ENCODE measurements at regions not wholly inside any gene's neighbourhood (a gene's known extent, or its start where the extent isn't known, plus 50 kb on each side); places are given as distances from the start of the nearest gene placed in this dataset.

DNA sequence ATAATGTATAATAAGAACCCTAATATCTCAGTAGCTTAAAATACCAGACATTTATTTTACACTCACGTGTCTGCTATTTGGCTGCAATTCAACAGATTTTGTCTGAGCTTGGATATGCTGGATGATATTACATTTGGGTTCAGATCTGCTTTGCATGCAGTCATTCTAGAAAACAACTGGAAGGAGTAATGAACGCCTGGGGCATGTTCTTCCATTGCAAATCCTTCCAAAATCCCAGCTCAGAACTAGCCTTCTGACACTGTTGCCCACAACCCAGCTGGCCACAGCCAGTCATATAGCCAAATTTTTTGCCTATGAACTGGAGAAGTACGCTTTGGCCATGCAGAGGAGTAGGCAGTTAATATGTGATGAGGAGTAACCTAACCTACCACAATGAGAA is 597.8 kb upstream of the VRK2 start (continued):
- TF ChIP-seq GATA2 (CRISPR knock-in tag; IDR thresholded peaks at IDR 0.05) = no peak

DNA sequence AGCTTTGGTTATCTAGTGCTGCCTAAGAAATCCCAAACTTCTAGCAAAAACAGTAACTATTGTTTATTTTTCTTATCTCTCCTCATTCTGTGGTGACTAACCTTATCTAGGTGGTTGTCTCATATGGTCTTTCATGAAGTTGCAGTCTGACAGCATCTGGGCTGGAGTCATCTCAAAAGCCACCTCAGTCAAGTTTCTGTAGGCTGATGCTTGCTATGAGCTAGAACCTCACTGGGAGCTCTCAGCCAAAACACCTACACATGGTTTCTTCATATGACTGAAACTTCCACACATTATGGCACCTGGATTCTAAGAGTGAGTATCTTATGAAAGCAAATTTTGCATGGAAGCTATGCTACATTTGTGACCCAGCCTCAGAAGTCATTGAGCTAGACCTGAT is 596.4 kb upstream of the VRK2 start:
- ChIA-PET POLR2A (no interaction called here), CTCF (no interaction called here)
- Histone ChIP-seq H3K27me3 (ENCODE audit: insufficient read depth) (no peaks in the 10 kb centered on the region), H3K27ac (ENCODE audit: low read depth in 2 of 2, low read length in 1 of 2) (no peak overlapping the region), H3K9me2 (no peaks in the 10 kb centered on the region), H3K4me1 (ENCODE audit: control insufficient read depth in 1 of 2, insufficient read depth in 2 of 2, low read depth in 1 of 2, low read length in 1 of 2) (peaks cover 1 to 2% of the 10 kb centered on the region in 2 experiments; a peak in 3 of 4 replicates), H3K4me3 (ENCODE audit: low read depth in 2 of 2, low read length in 1 of 2) (no peak overlapping the region), H3K4me2 (no peak overlapping the region), H2AFZ (ENCODE audit: low read depth) (no peak overlapping the region), H3K79me2 (ENCODE audit: insufficient read depth) (no peaks in the 10 kb centered on the region), H3F3A (replicated peaks; ENCODE audit: insufficient read depth) (peaks cover 8% of the 10 kb centered on the region), H3K9ac (no peak overlapping the region), H4K20me1 (ENCODE audit: insufficient read depth) (no peaks in the 10 kb centered on the region), H3K9me3 (no peaks in the 10 kb centered on the region), H3K36me3 (replicated peaks in 1 of 2; ENCODE audit: control insufficient read depth in 1 of 2, insufficient read depth in 2 of 2, low read length in 1 of 2) (no peaks in the 10 kb centered on the region)
- TF ChIP-seq EZH2phosphoT487 (IDR thresholded peaks at IDR 0.05; ENCODE audit: borderline replicate concordance, low read depth) (no peak), ELF1 (IDR thresholded peaks at IDR 0.05) (no peak), MEF2A (IDR thresholded peaks at IDR 0.05; ENCODE audit: borderline replicate concordance, low read depth) (no peak), GATA2 (CRISPR knock-in tag; IDR thresholded peaks at IDR 0.05) (no peak), GABPA (IDR thresholded peaks at IDR 0.05; ENCODE audit: low read depth) (no peak), FOXJ3 (CRISPR knock-in tag; IDR thresholded peaks at IDR 0.05) (no peak)
- no peak for DNase-seq

DNA sequence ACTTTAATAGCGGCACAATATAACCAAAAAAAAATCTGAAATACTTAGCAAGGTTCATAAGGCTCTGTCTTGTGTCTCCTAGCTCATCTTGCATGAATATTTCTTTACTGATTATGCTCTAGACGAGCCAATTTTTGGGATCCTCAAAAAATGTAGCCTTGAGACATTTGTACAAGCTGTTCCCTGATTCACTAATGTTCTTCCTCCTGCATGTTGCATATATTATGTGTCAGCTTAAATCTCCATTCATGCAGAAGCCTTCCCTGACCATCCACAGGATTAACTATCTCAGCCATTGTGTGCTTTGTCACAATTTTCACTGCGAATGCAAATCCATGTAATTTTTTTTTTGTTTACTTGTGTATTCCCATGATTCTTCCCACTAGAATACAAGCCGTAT is 594.0 kb upstream of the VRK2 start:
- 30% methylated on average over 4 of the region's 4 CpGs for WGBS (ENCODE audit: low lambda C conversion rate)
- ChIA-PET CTCF (interaction anchor here (0.6 kb wide), 1 partner anchor 436 kb away, joined by 4 read pairs; no protein-coding TSS in a partner anchor), POLR2A (no interaction called here)
- Histone ChIP-seq H3K9ac (no peak overlapping the region), H2AFZ (ENCODE audit: low read depth) (peak overlapping the region; percentile 12; the same call in 1 of the 2 replicates), H3K9me3 (no peaks in the 10 kb centered on the region), H3K4me1 (ENCODE audit: control insufficient read depth in 1 of 2, insufficient read depth in 2 of 2, low read depth in 1 of 2, low read length in 1 of 2) (peaks cover 0 to 2% of the 10 kb centered on the region in 2 experiments; a peak in 1 of 4 replicates), H3K27ac (ENCODE audit: low read depth in 2 of 2, low read length in 1 of 2) (no peak overlapping the region), H3K9me2 (no peaks in the 10 kb centered on the region), H3K4me3 (ENCODE audit: low read depth in 2 of 2, low read length in 1 of 2) (no peak overlapping the region), H3K4me2 (no peak overlapping the region), H3F3A (replicated peaks; ENCODE audit: insufficient read depth) (peaks cover 8% of the 10 kb centered on the region), H4K20me1 (ENCODE audit: insufficient read depth) (no peaks in the 10 kb centered on the region), H3K36me3 (replicated peaks in 1 of 2; ENCODE audit: control insufficient read depth in 1 of 2, insufficient read depth in 2 of 2, low read length in 1 of 2) (no peaks in the 10 kb centered on the region), H3K27me3 (ENCODE audit: insufficient read depth) (no peaks in the 10 kb centered on the region), H3K79me2 (ENCODE audit: insufficient read depth) (no peaks in the 10 kb centered on the region)
- no peak for DNase-seq
- TF ChIP-seq EZH2phosphoT487 (IDR thresholded peaks at IDR 0.05; ENCODE audit: borderline replicate concordance, low read depth) = no peak
- TF ChIP-seq, protein P1, sequence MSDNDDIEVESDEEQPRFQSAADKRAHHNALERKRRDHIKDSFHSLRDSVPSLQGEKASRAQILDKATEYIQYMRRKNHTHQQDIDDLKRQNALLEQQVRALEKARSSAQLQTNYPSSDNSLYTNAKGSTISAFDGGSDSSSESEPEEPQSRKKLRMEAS (IDR thresholded peaks at IDR 0.05; ENCODE audit: low read depth) = no peak
- TF ChIP-seq, protein P2, sequence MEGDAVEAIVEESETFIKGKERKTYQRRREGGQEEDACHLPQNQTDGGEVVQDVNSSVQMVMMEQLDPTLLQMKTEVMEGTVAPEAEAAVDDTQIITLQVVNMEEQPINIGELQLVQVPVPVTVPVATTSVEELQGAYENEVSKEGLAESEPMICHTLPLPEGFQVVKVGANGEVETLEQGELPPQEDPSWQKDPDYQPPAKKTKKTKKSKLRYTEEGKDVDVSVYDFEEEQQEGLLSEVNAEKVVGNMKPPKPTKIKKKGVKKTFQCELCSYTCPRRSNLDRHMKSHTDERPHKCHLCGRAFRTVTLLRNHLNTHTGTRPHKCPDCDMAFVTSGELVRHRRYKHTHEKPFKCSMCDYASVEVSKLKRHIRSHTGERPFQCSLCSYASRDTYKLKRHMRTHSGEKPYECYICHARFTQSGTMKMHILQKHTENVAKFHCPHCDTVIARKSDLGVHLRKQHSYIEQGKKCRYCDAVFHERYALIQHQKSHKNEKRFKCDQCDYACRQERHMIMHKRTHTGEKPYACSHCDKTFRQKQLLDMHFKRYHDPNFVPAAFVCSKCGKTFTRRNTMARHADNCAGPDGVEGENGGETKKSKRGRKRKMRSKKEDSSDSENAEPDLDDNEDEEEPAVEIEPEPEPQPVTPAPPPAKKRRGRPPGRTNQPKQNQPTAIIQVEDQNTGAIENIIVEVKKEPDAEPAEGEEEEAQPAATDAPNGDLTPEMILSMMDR (IDR thresholded peaks at IDR 0.05) = no peak
- TF ChIP-seq, protein P3, sequence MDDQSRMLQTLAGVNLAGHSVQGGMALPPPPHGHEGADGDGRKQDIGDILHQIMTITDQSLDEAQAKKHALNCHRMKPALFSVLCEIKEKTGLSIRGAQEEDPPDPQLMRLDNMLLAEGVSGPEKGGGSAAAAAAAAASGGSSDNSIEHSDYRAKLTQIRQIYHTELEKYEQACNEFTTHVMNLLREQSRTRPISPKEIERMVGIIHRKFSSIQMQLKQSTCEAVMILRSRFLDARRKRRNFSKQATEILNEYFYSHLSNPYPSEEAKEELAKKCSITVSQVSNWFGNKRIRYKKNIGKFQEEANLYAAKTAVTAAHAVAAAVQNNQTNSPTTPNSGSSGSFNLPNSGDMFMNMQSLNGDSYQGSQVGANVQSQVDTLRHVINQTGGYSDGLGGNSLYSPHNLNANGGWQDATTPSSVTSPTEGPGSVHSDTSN (IDR thresholded peaks at IDR 0.05) = no peak
- no peak for TF ChIP-seq MXI1 (IDR thresholded peaks at IDR 0.05; ENCODE audit: low read depth, low read length)
- no peak for TF ChIP-seq TEAD4 (IDR thresholded peaks at IDR 0.05; ENCODE audit: borderline replicate concordance, insufficient read depth)
- no peak for TF ChIP-seq RFX5 (IDR thresholded peaks at IDR 0.05; ENCODE audit: low read length)
- TF ChIP-seq POLR2AphosphoS5 (IDR thresholded peaks at IDR 0.05; ENCODE audit: low read depth, low read length) = no peak
- no peak for TF ChIP-seq ELF1 (IDR thresholded peaks at IDR 0.05)
- TF ChIP-seq EP300 (IDR thresholded peaks at IDR 0.05; ENCODE audit: borderline replicate concordance in 1 of 2, low read depth in 1 of 2, low read length in 1 of 2) = no peak
- TF ChIP-seq NRF1 (IDR thresholded peaks at IDR 0.05; ENCODE audit: low read depth, low read length) = no peak
- no peak for TF ChIP-seq TCF12 (IDR thresholded peaks at IDR 0.05)
- TF ChIP-seq FOSL2 (IDR thresholded peaks at IDR 0.05; ENCODE audit: borderline replicate concordance, low read depth) = no peak
- TF ChIP-seq NFIC (IDR thresholded peaks at IDR 0.05; ENCODE audit: borderline replicate concordance) = no peak
- no peak for TF ChIP-seq GABPA (IDR thresholded peaks at IDR 0.05; ENCODE audit: low read depth)
